ENCODE measurements at regions not wholly inside any gene's neighbourhood (a gene's known extent, or its start where the extent isn't known, plus 50 kb on each side); places are given as distances from the start of the nearest gene placed in this dataset.

- CTCF ChIA-PET = no interaction called here
- POLR2A ChIA-PET (ENCODE audit: low non-redundant PET) = no interaction called here
- no peak overlapping the region for H3K4me3 ChIP-seq (ENCODE audit: low read depth, low read length, poor library complexity, severe bottlenecking)
These were observed 116.0 kb upstream of the PAM start for GRCh38 chr5:102638912-102639652.

GRCh38 chr5:102649731-102650130 is 105.4 kb upstream of the PAM start:
- H3K27me3 ChIP-seq (replicated peaks; ENCODE audit: insufficient read depth, low read depth, low read length, poor library complexity) = no peaks in the 10 kb centered on the region
- CTCF ChIA-PET = no interaction called here
- no peaks in the 10 kb centered on the region for H3K9me3 ChIP-seq (ENCODE audit: low read depth, low read length, poor library complexity, severe bottlenecking)
- POLR2A ChIA-PET (ENCODE audit: low non-redundant PET) = no interaction called here
- intact Hi-C loops (cut with micrococcal nuclease; ENCODE audit: unreplicated experiment) = no loop called here
- BruUV-seq (replicated peaks) = no TSS peak
- TF ChIP-seq CTCF (conservative IDR thresholded peaks at IDR 0.05; ENCODE audit: low read depth, low read length) (no peak), EZH2 (IDR thresholded peaks at IDR 0.05; ENCODE audit: borderline replicate concordance, low read depth, low read length, poor library complexity, severe bottlenecking) (no peak)
- H3K4me3 ChIP-seq (ENCODE audit: low read depth, low read length, poor library complexity, severe bottlenecking) = no peak overlapping the region
- H3K27ac ChIP-seq (ENCODE audit: low read depth, low read length, poor library complexity, severe bottlenecking) = no peak overlapping the region
- no peaks in the 10 kb centered on the region for H3K4me1 ChIP-seq (ENCODE audit: insufficient read depth, low read length, poor library complexity, severe bottlenecking)
- DNase-seq (ENCODE audit: low spot score) = no peak
- H3K36me3 ChIP-seq (ENCODE audit: insufficient read depth, low read length, poor library complexity, severe bottlenecking) = no peaks in the 10 kb centered on the region

More at GRCh38 chr5:102638912-102639652, 116.0 kb upstream of the PAM start:
- no peaks in the 10 kb centered on the region for H3K4me1 ChIP-seq (ENCODE audit: insufficient read depth, low read length, poor library complexity, severe bottlenecking)
- TF ChIP-seq EZH2 (IDR thresholded peaks at IDR 0.05; ENCODE audit: borderline replicate concordance, low read depth, low read length, poor library complexity, severe bottlenecking) (no peak), CTCF (conservative IDR thresholded peaks at IDR 0.05; ENCODE audit: low read depth, low read length) (no peak)
- intact Hi-C loops (cut with micrococcal nuclease; ENCODE audit: unreplicated experiment) = no loop called here
- H3K9me3 ChIP-seq (ENCODE audit: low read depth, low read length, poor library complexity, severe bottlenecking) = no peaks in the 10 kb centered on the region
- no peaks in the 10 kb centered on the region for H3K36me3 ChIP-seq (ENCODE audit: insufficient read depth, low read length, poor library complexity, severe bottlenecking)
- no TSS peak for BruUV-seq (replicated peaks)
- no peak overlapping the region for H3K27ac ChIP-seq (ENCODE audit: low read depth, low read length, poor library complexity, severe bottlenecking)
- H3K27me3 ChIP-seq (replicated peaks; ENCODE audit: insufficient read depth, low read depth, low read length, poor library complexity) = no peaks in the 10 kb centered on the region
- no peak for DNase-seq (ENCODE audit: low spot score)

- H3K27ac ChIP-seq (ENCODE audit: low read depth, low read length, poor library complexity, severe bottlenecking) = no peak overlapping the region
- no peaks in the 10 kb centered on the region for H3K9me3 ChIP-seq (ENCODE audit: low read depth, low read length, poor library complexity, severe bottlenecking)
- intact Hi-C loops (cut with micrococcal nuclease; ENCODE audit: unreplicated experiment) = no loop called here
- H3K4me3 ChIP-seq (ENCODE audit: low read depth, low read length, poor library complexity, severe bottlenecking) = no peak overlapping the region
- no peaks in the 10 kb centered on the region for H3K27me3 ChIP-seq (replicated peaks; ENCODE audit: insufficient read depth, low read depth, low read length, poor library complexity)
- H3K36me3 ChIP-seq (ENCODE audit: insufficient read depth, low read length, poor library complexity, severe bottlenecking) = no peaks in the 10 kb centered on the region
- TF ChIP-seq EZH2 (IDR thresholded peaks at IDR 0.05; ENCODE audit: borderline replicate concordance, low read depth, low read length, poor library complexity, severe bottlenecking) = no peak
- no peak for TF ChIP-seq CTCF (conservative IDR thresholded peaks at IDR 0.05; ENCODE audit: low read depth, low read length)
- ChIA-PET CTCF (no interaction called here), POLR2A (ENCODE audit: low non-redundant PET) (no interaction called here)
- BruUV-seq (replicated peaks) = no TSS peak
- peak; percentile 3 for DNase-seq (ENCODE audit: low spot score)
- no peaks in the 10 kb centered on the region for H3K4me1 ChIP-seq (ENCODE audit: insufficient read depth, low read length, poor library complexity, severe bottlenecking)
These were observed 103.6 kb upstream of the PAM start for GRCh38 chr5:102651466-102651865.

Measured in A673 (cell line).